GM12873 (cell line): ENCODE measurements at regions not wholly inside any gene's neighbourhood (a gene's known extent, or its start where the extent isn't known, plus 50 kb on each side); places are given as distances from the start of the nearest gene placed in this dataset.

Source experiments
- CTCF ChIP-seq: IDR thresholded peaks from 2 replicates; pipeline ENCODE4 v1.5.1; 2012; ENCODE audit warnings: low read depth, mild to moderate bottlenecking, moderate library complexity, low read length, control low read depth; ENCODE audit not compliant: insufficient read depth; ENCODE audit errors: missing control alignments

DNA sequence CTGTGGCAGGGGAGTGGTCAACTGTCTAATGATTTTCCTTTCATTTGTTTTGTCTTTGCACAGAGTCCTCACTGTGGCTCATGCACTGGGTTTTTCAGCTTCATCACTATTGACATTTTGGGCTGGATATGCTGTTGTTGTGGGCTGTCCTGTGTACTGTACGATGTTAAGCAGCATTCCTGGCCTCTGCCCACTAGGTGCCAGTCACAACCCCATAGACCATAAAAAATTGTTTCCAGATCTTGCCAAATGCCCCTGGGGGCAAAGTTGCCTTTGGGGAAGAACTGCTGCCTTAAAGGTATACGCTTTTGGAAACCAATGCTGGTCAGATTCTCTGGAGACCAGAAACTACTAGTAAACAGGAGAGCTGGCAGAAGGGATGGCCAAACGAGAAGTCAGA, 310.4 kb downstream of the SPRY2 start:
- peak; percentile 12 for TF ChIP-seq CTCF

GRCh38 chr13:80029170-80029569, 311.8 kb downstream of the SPRY2 start:
- no peak for TF ChIP-seq CTCF

- TF ChIP-seq CTCF, result no peak
Observed at GRCh38 chr13:80022146-80022545, 318.8 kb downstream of the SPRY2 start.

DNA sequence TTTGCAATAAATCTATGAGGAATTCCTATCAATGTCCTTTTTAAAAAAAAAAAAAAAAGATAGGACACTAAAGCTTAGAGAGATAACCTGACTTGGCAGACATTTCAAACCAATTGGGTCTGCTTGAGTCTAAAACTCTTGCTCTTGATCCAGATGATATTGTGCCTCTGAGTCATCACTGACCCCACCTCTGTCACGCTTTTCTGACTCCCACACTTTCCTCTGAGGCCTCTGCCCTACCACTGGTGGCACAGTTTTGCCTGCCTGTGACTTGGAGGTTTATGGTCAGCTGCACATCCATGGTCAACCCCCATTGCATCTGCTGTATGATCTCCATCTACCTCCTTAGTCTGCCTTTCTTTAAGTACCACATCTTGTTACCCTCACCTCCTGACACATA, 328.7 kb downstream of the SPRY2 start:
- no peak for TF ChIP-seq CTCF

DNA sequence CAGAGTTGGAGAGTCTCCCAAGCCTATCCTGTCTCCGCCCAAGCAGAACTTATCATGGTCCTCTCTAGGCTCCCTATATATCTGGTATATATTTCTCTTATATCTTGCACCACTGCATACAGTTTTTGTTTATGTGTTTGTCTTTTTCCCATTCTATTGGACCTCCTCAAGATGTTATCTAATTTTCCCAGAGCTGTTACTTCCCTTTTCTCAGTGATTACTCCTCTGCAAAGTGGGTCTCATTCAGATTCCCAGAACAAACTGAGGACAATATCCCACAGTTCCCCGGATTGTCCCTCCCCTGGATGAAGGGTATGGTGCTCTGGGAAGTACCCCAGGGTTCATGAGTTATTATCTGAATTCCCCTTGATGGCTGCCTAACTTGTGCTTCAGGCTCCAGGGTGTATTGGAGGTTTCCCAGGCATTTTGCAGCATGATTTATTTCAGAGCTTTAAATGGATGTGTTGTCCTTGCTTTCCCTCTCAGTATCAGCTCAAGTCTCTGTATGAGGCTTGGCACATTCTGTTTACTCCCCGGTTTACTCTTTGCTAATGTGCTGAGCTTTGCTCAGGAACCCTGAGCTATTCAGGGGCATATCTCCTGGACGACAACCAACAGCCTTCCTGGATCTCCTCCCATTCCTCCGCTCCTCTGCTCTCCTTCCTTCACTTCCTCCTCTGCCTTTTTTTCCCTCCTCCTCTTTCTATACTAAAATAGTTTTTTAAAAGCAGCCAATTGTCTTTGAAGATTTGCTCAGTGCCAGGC, 329.3 kb downstream of the SPRY2 start:
- no peak for TF ChIP-seq CTCF

DNA sequence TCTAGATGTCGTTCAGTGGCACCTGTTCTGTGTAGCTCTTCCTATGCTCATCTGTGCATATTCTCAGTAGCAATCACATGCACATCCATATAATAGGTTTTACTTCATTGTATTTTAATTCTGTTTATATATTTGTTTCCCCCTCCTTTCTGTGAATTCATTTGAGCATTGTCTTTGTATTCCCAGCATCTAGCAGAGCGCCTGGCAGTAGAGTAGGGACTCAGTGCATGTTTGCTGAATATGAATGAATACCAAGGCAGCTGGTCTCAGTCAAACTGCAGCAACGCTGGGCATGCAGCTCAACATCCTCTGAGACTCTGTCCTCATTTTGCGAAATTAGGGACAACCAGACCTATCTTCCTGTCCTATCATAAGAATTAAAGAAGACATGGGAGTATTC, 330.1 kb downstream of the SPRY2 start:
- no peak for TF ChIP-seq CTCF

DNA sequence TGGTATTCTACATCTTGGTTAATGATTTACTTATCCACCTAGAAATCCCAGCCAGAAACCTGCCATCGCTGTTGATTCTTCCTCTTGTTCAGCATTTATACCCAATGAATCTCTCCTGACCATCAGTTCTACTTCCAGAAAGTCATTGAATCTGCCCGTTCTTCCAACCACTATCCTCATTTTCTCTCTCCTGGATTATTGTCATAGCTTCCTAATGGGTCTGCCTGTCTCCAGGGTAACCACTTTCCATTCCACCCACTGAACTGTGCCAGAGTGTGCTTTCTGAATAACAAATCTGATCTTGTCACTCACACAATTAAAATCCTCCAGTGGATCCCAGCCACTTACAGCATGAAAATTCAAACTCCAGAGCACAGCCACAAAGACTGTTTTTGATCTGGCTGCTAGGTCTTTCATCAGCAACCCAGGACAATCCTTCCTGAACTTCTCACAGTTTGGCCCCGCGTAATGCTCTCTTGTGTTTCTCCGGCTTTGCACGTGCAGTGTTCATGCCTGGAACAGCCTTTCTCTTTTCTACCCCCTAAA, 330.6 kb downstream of the SPRY2 start:
- TF ChIP-seq CTCF, result no peak
